ENCODE measurements at regions not wholly inside any gene's neighbourhood (a gene's known extent, or its start where the extent isn't known, plus 50 kb on each side); places are given as distances from the start of the nearest gene placed in this dataset.

DNA sequence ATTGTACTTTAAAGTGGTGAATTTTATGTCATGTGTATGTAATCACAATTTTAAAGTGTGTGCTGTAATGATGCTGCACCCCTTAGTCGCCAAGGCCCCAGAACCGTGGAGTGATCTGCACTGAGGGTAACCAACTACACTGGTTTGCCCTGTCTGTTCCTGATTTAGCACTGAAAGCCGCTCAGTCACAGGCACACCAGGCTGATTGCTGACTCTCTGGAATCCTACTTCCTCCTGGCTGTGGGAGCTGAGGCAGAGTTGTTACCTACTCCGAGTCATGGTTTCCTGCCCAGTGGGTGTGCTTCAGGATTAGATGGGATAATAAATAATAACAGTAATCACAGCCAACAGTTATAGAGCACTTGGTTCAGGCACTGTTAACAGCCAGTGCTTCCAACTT, 645.4 kb downstream of the BCOR start:
- DNase-seq = peak; percentile 49

DNA sequence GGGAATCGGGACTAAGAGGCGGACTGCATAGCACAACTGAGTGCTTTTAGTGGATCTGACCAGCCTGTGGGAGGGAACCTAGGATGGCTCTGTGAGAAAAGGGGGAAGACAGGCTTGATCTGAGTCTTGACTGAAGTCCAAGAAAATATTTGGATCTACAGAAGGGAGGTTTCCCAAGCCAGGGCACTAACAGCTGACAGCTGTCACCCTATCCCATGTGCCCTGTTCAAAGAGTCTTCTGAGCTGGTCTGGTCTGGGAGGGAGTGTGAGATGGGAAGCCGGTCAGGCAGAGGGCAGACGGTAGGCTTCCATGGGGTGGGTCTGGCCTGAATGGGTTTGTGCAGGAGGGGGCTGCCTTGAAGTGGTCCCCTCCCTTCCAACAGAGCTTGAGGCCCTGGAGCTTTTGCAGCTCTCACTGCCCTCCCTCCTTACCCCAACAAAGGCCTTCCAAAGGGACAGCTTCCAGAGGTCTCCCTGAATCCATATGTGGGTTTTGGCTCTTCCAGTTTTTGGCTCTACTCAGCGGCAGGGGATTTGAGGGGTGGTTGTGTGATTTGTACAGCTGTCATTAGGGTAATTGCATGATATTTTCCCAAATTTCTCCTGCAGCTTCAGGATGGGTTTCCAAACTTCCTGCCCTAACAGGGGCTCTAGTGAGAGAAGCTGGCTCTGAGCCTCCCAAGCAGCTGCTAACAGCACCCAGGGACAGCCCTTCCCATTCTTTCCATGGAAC, 643.7 kb downstream of the BCOR start:
- DNase-seq = no peak

DNA sequence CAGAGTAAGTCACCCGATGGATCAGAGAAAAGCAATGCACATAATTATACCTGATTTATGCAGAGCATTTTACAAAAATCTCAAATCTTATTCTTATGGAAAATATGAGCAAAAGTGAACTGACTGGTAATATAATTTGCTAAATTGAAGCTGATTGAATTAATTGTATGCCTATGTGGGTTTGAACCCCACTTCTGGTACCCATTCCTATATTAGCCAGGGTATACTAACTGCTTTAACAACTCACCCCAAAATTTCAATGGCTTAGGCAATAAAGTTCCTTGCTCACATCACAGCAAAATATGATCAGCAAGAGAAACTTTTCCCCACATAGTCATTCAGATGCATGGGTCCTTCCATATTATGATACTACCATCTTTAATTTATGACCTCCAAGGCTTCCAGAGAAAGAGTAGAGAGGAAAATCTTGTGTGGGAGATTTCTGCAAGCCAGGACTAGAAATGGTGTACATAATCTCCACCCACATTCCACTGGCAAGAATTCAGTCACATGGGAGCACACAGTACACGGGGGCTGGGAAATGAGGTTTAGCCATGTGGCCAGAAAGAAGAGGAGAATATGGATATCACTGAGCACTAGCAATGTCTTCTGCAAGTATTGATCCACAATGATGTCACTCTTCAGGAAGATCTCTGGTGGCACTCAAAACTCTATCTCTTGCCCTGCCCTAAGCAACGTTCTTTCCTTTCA, 640.7 kb downstream of the BCOR start:
- DNase-seq = no peak

DNA sequence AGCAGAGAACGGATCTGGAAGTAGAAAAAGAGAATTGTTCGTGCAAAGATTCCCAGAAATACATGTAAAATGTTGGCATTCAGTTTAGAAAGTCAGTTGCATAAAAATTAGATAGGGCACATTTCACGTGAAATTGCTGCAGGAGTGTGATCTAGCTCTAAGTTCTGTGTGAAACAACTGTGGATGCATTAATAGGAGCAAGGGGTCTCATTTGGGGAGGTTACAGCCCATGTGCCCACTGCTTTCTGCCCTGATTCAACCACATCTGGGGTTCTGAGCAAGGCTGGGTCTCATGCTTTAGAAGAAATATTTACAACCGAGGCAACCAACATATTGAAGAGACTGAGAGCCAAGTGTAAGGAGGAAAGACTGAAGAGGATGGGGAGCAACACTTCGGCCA, 639.0 kb downstream of the BCOR start:
- DNase-seq = no peak

DNA sequence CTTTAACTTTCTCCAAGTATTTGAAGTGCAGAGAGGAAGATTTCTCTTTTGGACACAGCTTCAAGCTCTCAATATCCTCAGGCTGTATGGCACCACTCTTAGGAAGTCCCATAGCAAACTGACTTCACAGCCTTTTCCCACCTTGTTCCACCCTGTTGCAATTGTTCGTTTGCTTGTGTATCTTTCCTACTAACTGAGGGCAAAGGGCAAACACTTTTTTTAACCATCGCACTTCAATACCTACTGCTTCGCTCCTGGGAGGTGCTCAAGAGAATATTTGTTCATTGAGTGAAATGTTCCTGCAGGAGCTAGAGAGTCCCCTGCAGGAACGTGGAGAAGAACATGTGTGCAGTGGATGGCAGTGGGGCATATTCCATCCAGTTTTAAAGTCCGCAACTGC, 638.6 kb downstream of the BCOR start:
- DNase-seq = no peak

DNA sequence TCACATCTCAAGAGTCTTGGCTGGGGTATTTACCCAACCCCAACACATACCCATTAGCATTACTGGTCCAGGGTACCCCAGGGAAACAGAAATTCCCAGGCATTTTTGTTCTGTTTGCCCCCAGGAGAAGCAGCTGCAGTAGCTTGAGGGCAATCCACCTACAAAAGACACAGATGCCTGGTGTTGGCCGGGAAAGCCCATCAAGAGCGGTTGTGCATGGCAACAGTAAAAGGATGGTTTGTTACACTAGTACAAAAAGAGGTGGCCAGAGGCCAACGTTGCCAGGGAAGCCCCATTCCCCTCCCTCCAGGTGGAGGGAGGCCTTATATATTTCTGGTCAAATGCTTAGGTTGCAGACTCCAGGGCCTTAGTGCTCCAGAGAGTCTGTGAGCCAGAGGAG, 637.8 kb downstream of the BCOR start:
- DNase-seq = no peak

DNA sequence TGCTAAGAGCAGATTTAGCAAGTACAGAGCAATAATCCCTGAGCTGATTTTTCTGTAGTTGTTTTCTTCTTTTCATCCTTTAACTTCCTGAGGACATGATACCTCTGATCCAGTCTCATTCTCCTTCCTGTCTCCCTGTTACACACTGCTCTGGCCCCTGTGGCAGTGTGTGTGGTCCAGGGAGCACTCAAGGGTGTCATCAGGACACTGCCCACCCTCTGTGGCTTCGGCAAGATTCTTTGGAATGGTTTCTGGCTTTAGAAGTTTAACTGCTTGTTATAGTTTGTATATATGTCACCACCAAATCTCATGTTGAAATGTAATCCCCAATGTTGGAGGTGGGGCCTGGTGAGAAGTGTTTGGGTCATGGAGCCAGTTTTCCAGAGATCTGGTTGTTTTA, 637.3 kb downstream of the BCOR start:
- DNase-seq = no peak

DNA sequence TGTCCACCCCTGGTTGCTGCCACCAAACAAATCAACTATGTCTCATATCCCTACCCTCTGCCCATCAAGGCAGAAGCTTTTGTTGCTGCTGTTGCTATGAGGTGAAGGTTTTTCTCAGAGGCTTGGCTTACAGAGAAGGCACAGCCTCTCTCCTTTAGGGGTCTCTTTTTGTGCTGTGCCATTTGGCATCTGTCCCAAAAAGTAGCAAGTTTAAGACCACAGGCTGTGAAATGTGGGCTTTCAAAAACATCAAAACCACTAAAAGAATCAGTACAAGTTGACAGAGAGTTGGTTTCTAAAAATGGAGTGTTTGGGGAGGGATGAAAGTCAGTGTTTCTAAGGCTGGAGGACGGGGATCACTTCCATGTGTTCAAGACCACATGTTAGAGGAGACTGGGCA, 634.9 kb downstream of the BCOR start:
- DNase-seq = no peak

DNA sequence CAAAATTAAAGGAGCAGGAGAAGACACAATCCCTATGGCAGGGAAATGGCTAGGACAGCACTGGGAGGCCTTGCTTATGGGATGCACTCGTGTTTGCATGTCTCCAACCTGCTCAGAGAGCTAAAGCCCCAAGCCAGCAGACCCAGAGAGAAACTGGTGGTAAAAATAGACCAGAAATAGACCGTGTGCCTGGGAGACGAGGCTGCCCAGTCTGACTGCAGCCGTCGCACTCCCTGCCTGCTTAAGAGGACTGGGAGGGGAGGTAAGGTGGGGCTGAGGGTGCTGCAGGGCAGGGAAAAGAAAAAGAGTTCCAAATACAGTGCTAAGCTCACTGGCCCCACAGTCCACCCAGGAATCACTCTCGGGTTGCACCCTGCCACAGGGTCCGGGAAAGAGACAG, 633.5 kb downstream of the BCOR start:
- DNase-seq = no peak

DNA sequence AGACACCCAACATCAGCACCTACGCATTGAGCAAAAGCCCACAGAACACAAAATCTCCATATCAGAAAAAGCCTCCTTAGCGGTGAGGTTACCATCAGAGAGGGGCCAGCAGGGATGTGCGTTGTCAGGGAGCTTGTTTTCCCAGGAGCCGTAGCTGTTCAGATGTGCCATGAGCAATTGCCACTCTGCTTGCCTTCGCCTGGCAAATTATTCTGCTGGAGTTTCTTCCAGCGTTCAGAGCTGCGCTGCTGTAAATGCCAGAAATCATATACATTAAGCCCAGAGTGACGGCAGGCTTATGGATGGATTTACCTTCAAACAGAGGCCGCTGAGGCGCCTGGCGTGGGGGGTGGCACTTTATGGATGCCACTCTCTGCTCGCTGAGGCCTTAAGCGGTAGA, 632.3 kb downstream of the BCOR start:
- DNase-seq = no peak

DNA sequence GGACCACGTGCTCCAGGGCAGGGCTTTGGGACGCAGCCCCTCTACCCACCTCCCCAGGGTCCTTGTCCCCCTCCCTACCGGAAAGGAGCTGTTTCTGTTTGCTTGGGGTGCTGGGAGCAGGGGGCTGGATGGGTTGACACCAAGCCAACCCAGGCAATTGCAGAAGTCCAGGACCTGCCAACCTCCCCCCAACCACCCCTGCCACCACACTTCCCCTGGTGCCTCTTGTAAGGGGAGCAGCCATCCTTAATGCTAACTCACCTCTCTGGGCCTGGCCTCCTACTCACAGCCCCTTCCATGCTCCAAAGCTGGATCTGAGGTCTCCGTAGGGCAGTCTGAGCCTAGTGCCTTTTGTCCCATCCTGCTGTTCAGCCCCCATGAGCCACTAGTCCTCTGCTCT, 631.9 kb downstream of the BCOR start:
- no peak for DNase-seq

DNA sequence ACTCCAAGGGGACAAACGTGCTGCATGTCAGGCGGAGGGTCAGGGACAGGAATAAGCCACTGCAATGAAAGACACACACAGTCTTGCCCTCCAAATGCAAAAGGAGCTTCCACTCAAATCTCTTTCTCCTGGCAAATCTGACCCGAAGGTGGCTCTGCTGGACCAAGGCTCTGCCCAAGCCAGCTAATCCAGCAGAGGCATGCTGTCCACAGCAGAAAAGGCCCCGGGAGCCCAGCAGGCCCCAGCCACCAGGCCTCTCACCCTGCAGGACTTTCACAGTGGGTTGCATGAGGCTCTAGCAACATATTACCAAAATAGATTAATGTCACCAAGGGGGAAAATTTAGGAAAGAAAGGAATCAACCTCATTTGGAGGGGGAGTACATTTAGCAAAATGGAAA, 628.6 kb downstream of the BCOR start:
- no peak for DNase-seq

DNA sequence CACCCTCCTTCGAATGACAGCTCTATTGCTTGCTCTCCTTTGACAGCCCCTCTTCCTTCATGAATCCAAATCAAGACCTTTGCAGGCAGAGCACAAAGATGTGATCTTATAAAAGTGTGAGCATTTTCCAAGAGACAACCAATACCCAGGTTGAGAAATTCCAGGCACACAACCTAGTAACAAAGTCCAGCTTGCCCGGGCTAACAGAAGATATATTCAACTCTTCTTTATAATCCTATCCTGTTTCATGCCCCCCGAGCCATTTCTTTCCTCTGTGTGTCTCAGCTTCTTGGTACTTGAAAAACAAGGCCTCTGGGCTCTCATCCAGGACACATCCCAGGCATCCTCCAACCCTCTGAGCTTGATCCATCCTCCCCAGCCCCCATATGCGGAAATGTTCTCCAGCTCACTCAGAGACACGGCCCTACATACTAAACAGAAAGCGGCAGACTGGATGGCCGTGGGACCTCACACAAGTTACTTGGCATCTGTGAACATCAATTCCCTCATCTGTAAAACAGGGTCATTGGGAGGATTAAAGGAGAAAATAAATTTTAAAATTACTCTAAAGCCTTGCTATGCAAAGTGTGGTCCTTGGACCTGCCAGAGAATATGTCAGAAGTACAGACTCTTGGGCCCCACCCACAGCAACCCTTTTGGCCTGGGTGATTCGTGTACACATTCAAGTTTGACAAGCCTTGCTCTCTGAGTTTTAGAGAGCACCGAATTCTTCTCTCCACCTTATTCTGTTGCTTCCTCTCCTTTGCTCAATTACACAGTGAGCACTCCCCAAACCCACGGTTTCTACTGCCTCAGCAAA, 627.0 kb downstream of the BCOR start:
- DNase-seq = no peak

DNA sequence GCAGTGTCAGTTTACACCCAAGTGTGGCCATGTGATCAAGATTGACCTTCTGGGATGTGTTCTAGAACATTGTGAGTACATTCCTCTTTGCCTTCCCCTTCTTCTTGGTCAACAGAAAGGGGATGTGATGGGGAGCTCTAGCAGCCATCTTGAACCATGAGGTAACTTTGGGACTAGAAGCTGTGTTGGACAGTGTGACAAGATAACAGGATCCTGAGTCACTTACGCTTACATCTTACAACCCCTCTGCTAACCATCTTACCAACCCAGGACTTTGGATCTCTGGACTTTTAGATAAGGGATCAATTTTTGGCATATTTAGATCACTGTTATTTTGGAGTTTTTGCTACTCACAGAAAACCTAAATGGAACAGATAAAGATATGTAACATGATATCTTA, 625.6 kb downstream of the BCOR start:
- no peak for DNase-seq

DNA sequence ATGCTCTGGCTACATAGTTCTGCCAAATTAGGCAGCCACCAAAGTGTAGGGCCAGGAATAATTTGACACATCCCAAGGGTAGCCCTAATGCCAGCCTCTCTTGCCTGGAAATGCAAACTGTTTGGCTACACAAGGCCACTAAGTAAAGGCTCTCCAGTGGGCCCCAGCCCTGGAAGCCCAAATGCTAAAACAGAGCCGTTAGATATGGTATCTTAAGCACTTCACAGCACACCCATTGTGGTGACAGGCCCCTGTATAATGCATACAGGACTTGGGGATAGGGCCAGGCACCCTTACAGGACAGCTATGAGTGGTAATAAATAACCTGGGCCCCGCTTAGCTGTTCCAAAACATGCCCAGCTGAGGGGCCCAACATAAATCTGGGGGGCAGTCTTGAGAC, 623.9 kb downstream of the BCOR start:
- DNase-seq = no peak

DNA sequence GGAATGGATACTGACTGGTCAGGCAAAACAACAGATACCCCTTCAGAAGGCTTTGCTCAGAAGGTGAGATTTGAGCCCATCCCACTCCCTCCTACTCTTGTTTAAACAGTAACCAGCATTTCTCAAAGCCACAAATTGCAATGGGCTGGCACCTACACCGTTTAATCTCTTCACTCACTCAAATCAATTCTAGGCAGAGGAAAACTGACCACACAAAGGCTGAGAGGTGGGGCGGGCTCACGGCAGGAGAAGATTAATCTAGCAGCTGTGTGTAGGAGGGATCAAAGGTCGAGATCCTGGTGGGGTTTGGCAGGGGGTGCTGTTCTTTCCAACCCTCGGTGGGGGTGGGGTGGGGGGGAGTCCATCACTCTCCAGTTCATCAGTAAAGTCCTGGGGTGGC, 622.4 kb downstream of the BCOR start:
- no peak for DNase-seq

DNA sequence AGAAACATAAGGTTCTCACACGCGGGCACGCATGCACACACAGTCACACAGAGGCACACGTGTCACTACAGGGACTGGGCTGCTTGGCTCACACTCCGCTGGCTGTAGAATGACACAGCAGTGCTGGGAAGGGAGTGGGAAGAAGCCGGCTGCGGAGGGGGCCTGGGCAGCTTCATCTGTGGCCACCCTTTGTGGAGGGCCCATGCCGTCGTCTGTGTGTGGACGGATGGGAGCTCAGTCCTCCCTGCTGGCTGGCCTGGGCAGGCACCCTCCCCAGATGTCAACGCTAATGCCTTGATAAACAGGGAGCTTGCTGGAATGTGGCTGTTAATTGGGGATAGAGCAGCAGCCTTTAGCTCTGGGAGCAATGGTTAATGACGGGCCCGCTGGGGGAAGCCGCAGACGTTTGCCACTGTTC, 621.1 kb downstream of the BCOR start:
- DNase-seq = no peak

DNA sequence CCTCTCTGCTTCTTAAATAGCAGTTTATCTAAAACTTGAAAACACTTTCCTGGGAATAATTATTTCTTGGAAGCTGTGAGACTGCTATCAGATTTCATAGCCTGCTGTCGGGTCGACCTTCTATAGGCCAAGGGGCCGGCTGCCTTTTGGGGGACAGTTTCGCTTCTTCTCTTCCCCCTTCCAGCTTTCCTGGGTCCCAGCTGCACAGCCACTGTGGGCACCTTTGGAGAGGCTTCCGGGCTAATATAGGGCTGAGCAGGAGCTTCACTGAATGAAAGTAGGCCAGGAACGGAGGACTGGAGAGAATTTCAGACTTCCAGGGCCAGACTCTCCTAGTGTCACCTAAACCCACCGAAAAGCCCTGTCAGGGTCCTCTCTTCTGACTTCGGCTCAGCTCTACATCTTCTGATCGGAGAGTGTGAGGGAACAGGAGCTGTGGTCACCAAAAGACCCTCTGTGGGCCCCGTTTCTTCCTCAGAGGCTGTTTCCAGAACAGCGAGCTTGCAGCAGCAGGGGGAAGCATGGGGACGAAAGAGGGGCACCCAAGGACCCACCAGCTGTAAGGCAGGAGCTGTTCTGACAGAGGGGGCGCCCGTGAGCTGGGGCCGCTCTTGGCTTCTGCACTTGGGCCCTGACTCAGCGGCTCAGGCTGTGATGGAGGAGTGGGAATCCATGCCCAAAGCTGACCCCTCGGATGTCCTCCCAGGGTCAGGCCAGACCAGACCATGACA, 620.6 kb downstream of the BCOR start:
- DNase-seq = no peak

DNA sequence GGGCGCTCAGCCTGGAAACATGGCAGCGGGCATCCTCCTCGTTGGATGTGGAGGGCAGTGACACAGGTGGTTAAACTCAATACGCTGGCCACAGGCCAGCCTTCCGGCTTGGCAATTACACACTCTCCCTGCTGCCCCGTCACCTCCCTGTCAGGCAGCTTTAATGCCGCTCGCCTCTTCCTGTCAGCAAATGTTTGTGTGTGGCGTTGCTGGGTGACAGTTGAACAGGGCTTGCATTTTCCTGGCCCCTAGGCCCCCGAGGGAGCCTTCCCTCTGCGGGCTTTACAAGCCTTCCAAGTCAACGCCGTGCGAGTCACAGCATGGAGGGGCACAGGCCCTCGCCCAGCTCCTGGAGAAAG, 620.0 kb downstream of the BCOR start:
- DNase-seq = no peak

DNA sequence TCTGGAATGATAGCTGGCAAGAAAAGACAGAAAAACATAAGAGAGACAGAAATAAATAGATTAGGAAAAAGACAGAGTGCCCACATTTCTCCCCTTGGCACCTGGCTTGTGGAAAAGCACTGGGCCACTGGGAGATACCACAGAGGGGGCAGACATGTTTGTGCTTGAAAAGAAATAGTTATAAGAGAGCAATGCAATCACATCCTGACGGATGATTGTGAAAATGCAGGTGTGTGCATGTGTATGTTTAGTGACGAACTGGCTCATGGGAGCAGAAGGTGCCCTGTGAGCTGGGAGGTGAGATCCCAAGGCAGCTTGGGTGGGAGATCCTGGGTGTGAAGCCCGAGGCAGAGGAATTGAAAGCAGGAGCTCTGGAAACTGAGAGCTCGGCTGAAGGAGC, 617.9 kb downstream of the BCOR start:
- no peak for DNase-seq

DNA sequence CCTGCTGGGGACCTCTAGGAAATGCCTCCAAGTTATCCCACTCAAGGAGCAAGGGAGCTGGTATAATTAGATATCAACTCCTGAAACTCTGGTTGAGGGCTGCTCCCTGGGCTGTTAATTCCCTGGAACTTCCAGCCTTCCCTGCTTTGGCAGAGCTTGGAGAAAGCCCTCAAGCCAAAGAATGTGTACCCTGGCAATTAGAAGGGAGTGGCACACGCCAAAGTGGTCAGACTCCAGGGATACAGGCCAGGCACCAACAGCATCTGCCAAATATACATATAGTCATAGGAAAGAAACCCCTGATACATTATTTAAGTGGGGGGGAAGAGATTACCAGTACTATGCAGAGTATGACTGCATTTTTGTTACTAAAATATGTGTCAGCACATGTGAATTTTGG, 616.8 kb downstream of the BCOR start:
- DNase-seq = no peak

DNA sequence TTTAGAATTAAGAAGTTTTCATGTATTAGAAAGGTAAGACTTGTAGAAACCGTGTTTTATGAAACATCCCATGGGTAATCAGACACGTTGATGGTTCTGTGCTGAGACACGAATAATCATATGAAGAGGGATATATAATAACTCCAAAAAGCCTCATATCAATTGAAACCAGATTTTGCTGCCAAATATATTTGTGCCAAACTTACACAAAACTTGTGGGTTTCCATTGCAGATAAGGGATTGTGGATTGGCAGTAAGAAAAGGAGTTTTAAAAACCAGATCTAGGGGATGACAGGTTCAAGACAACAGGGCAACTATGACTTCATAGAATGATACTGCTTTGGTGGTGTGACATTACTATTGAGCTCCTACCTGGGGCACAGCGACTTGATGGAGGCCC, 616.1 kb downstream of the BCOR start:
- no peak for DNase-seq

Data from inflammatory macrophage treated with lipopolysaccharide for 4 hours (primary cell).